ENCODE measurements at regions not wholly inside any gene's neighbourhood (a gene's known extent, or its start where the extent isn't known, plus 50 kb on each side); places are given as distances from the start of the nearest gene placed in this dataset.

DNA sequence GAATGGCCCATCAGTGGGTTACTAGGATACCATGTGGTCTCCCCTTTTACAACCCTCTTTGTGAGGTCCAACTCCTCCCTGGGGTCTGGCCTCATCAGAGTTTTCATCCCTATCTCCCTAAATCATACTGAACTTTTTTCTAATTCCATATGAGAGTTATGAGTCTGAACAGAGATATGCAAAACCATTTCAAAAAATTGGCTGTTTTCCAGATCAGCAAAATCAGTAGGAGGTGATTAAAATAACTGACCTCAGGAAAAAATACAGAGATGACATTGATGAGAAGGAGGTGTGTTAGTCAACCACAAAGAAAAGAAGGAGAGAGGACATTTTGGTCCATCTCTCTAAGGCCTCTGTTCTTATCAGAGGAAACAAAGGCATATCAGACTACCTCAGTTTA is 200.8 kb upstream of the CFAP20DC start:
- Histone ChIP-seq H3K79me2 (no peaks in the 10 kb centered on the region), H3K9me3 (ENCODE audit: low read depth) (no peaks in the 10 kb centered on the region), H3K4me3 (no peak overlapping the region), H3K36me3 (replicated peaks; ENCODE audit: insufficient read depth, low read depth) (no peaks in the 10 kb centered on the region), H4K20me1 (ENCODE audit: insufficient read depth, poor library complexity, severe bottlenecking) (no peaks in the 10 kb centered on the region), H3K9me2 (replicated peaks; ENCODE audit: insufficient read depth) (no peaks in the 10 kb centered on the region), H3K27ac (no peak overlapping the region), H3K4me2 (no peak overlapping the region), H2AFZ (no peak overlapping the region), H3K4me1 (ENCODE audit: insufficient read depth) (peaks cover 6% of the 10 kb centered on the region), H3K27me3 (no peaks in the 10 kb centered on the region)
- no peak for TF ChIP-seq EZH2 (IDR thresholded peaks at IDR 0.05; ENCODE audit: borderline replicate concordance)
- TF ChIP-seq, protein P1, sequence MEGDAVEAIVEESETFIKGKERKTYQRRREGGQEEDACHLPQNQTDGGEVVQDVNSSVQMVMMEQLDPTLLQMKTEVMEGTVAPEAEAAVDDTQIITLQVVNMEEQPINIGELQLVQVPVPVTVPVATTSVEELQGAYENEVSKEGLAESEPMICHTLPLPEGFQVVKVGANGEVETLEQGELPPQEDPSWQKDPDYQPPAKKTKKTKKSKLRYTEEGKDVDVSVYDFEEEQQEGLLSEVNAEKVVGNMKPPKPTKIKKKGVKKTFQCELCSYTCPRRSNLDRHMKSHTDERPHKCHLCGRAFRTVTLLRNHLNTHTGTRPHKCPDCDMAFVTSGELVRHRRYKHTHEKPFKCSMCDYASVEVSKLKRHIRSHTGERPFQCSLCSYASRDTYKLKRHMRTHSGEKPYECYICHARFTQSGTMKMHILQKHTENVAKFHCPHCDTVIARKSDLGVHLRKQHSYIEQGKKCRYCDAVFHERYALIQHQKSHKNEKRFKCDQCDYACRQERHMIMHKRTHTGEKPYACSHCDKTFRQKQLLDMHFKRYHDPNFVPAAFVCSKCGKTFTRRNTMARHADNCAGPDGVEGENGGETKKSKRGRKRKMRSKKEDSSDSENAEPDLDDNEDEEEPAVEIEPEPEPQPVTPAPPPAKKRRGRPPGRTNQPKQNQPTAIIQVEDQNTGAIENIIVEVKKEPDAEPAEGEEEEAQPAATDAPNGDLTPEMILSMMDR (IDR thresholded peaks at IDR 0.05; ENCODE audit: poor library complexity): no peak
- TF ChIP-seq EZH2phosphoT487 (IDR thresholded peaks at IDR 0.05; ENCODE audit: low read depth, severe bottlenecking, unreplicated experiment): no peak
- no peak for DNase-seq (ENCODE audit: low spot score)

- TF ChIP-seq EZH2phosphoT487 (IDR thresholded peaks at IDR 0.05; ENCODE audit: low read depth, severe bottlenecking, unreplicated experiment) (no peak), EZH2 (IDR thresholded peaks at IDR 0.05; ENCODE audit: borderline replicate concordance) (no peak)
- TF ChIP-seq, protein P1 (IDR thresholded peaks at IDR 0.05; ENCODE audit: poor library complexity): no peak
- no peaks in the 10 kb centered on the region for H4K20me1 ChIP-seq (ENCODE audit: insufficient read depth, poor library complexity, severe bottlenecking)
- H3K79me2 ChIP-seq: no peaks in the 10 kb centered on the region
- no peaks in the 10 kb centered on the region for H3K27me3 ChIP-seq
- no peaks in the 10 kb centered on the region for H3K9me2 ChIP-seq (replicated peaks; ENCODE audit: insufficient read depth)
- no peak overlapping the region for H3K27ac ChIP-seq
- H2AFZ ChIP-seq: no peak overlapping the region
- H3K36me3 ChIP-seq (replicated peaks; ENCODE audit: insufficient read depth, low read depth): no peaks in the 10 kb centered on the region
- no peak overlapping the region for H3K4me2 ChIP-seq
- no peak overlapping the region for H3K4me3 ChIP-seq
- no peak for DNase-seq (ENCODE audit: low spot score)
- WGBS (ENCODE audit: low lambda C conversion rate, missing lambda C conversion rate): 76% methylated on average over 6 of the region's 6 CpGs
- no peaks in the 10 kb centered on the region for H3K9me3 ChIP-seq (ENCODE audit: low read depth)
- peaks cover 12% of the 10 kb centered on the region for H3K4me1 ChIP-seq (ENCODE audit: insufficient read depth)
These were observed 200.0 kb upstream of the CFAP20DC start for GRCh38 chr3:59249698-59250361.

DNA sequence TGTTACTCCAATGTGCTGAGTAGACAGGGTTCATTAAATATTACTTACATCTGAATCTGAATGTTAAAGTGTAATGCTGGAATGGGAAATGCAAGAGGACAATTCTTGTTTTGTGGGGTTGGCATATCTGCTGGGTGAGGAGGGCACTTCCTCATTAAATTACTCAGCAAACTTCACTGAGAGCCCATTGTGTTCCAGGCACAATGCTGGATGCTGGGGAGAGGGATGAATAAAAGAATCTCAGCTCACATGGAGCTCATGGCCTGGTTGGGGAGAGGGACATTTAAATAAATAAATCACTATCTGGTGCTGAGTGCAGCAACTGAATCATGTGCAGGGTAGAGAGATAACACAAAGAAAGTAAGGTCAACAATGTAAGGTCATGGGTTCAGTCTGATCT is 199.2 kb upstream of the CFAP20DC start:
- TF ChIP-seq, protein P1 (IDR thresholded peaks at IDR 0.05; ENCODE audit: poor library complexity): no peak
- TF ChIP-seq EZH2phosphoT487 (IDR thresholded peaks at IDR 0.05; ENCODE audit: low read depth, severe bottlenecking, unreplicated experiment): no peak
- no peak for TF ChIP-seq EZH2 (IDR thresholded peaks at IDR 0.05; ENCODE audit: borderline replicate concordance)
- Histone ChIP-seq H3K27me3 (no peaks in the 10 kb centered on the region), H3K27ac (no peak overlapping the region), H3K4me1 (ENCODE audit: insufficient read depth) (peaks cover 12% of the 10 kb centered on the region), H4K20me1 (ENCODE audit: insufficient read depth, poor library complexity, severe bottlenecking) (no peaks in the 10 kb centered on the region), H3K79me2 (no peaks in the 10 kb centered on the region), H2AFZ (no peak overlapping the region), H3K36me3 (replicated peaks; ENCODE audit: insufficient read depth, low read depth) (no peaks in the 10 kb centered on the region), H3K4me2 (no peak overlapping the region), H3K4me3 (no peak overlapping the region), H3K9me2 (replicated peaks; ENCODE audit: insufficient read depth) (no peaks in the 10 kb centered on the region), H3K9me3 (ENCODE audit: low read depth) (no peaks in the 10 kb centered on the region)
- DNase-seq (ENCODE audit: low spot score): no peak

Data from hepatocyte (in vitro differentiated cells).